Epithelial cell of proximal tubule (primary cell): ENCODE measurements at regions not wholly inside any gene's neighbourhood (a gene's known extent, or its start where the extent isn't known, plus 50 kb on each side); places are given as distances from the start of the nearest gene placed in this dataset.

Source experiments
- DNase-seq: peaks from one replicate; pipeline ENCODE4 v3.0.0-alpha.2; 2011; ENCODE audit warnings: low read depth
- H3K4me3 ChIP-seq: 2 replicates; pipeline ENCODE4 v1.5.1; 2011; ENCODE audit warnings: low read depth, mild to moderate bottlenecking, low read length
- TF ChIP-seq, protein P1 (sequence below): conservative IDR thresholded peaks from 2 replicates; pipeline ENCODE4 v1.5.1; 2012; ENCODE audit warnings: low read depth, mild to moderate bottlenecking, low read length

DNA sequence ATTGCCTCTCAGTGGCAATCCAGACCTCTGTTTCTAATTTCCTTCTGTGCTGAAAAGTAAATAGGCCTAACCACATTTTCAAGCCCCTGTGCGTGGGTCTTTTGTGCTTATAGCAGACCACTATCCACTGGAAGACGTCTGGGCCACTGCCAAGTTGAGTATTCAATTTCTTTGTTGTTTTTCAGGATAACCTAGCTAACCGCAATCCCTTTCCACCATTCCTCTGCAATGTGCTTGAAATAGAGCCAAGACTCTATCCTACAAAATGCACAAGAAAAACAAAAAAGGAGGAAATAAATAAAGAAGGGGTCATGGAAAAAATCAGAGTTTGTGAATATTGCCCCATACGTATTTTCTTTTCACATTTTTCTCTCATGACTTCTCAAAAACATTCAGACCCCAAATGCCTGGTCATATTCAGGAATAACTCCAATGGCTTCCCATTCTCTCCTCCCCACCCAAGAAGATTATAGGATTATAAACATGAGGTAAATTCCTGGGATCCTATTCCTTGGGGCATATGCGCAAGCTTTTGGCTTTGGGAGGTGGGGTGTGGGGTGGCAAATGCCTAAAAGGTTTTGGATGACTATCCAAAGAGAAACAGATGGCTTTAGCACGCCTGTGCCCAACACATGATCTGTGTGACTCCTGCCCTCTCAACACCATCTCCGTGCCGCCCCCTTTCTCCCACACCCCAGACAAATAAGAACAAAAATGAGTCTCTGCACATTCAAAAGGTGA is 217.9 kb upstream of the THBS1 start:
- DNase-seq, result no peak
- TF ChIP-seq, protein P1, sequence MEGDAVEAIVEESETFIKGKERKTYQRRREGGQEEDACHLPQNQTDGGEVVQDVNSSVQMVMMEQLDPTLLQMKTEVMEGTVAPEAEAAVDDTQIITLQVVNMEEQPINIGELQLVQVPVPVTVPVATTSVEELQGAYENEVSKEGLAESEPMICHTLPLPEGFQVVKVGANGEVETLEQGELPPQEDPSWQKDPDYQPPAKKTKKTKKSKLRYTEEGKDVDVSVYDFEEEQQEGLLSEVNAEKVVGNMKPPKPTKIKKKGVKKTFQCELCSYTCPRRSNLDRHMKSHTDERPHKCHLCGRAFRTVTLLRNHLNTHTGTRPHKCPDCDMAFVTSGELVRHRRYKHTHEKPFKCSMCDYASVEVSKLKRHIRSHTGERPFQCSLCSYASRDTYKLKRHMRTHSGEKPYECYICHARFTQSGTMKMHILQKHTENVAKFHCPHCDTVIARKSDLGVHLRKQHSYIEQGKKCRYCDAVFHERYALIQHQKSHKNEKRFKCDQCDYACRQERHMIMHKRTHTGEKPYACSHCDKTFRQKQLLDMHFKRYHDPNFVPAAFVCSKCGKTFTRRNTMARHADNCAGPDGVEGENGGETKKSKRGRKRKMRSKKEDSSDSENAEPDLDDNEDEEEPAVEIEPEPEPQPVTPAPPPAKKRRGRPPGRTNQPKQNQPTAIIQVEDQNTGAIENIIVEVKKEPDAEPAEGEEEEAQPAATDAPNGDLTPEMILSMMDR, result no peak
- no peak overlapping the region for H3K4me3 ChIP-seq

DNA sequence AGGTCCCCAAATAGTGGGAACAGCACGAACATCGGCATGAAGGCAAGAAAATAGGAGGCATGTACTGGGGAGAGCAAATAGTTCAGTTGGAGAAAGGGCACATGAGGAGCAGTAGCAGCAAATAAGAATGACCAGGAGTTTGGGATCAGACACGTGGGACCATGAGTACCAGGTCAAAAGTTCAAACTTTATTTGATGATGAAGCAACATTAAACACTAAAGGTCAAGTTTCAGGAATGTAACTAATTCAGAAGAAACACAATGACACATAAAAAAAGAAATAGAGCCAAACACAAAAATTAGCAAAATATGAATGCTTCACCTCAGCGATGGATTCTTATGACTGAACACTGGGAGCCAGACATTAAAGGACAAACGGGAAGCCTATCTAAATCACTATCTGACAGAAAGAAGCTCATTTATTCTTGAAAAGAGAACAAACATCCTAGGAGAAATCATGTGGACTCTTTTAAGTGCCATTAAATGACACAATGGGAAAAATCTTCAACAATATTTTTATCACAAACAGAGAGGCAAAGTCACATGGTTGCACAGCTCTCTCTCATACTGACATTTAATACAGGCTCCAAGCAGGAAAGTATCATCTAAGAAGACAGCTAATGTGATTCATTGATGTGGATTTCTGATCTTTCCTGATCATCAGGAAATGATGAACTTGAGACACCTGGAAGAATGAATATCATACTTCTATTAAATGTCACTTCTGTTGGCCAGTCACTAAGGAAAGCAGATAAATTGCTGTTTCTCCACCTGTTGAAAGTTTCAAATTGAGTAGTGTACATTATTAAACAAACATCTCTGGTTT is 216.9 kb upstream of the THBS1 start:
- TF ChIP-seq, protein P1, result no peak
- H3K4me3 ChIP-seq, result no peak overlapping the region
- no peak for DNase-seq

DNA sequence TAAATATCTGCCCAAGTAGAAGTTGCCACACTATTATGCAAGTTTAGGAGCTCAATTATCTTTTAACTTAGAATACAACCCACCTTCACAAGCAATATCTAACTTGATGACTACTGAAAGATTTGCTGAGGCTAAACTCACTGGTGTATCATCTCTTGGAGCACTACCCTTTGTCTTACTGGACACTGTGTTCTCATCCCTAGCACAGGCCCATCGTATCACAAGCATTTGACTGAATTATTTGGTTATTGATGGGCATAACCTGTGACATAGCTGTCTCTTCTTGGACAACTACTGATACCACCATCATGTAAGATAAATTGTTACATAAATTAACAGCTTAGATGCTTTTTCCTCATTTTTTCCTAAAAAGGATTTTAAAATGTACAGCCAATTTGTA is 216.2 kb upstream of the THBS1 start:
- no peak overlapping the region for H3K4me3 ChIP-seq
- TF ChIP-seq, protein P1, result no peak
- no peak for DNase-seq

DNA sequence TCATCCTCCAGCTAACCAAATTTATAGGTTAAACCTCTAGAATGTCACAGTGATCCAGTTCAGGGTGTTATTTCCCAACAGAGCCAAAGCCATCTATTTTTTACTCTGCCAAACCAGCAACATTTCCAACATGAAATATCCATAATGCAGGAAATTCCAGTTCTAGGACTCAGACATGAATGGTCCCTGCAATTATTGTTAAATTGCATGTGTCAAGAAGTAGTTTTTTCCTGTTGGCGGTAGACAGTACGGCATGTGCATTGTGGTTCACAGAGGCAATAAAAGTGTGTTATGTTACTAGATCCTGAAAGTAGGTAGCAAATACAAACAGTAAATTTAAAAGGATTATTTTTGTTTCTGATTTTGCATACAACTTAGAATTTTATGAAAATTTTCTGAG is 215.7 kb upstream of the THBS1 start:
- H3K4me3 ChIP-seq, result no peak overlapping the region
- DNase-seq, result no peak
- TF ChIP-seq, protein P1, result no peak

DNA sequence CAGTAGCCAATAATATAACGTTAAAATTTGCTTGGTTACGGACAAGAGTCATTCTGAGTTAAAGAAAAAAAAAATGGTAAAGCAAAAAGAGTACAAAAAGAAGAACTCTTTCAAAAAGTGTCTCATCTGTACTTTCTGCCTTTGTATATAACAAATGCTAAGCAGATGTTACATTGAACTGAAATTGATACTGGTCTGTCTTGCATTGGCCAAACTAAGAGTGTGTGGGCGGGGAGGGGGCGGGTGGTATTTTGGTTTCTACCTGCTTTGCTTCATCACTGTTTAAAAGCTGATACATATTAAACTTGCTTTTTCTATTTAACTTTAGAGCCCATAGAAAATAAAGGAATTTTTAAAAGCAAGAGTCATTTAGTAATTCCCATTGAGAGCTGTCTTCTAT is 215.0 kb upstream of the THBS1 start:
- TF ChIP-seq, protein P1, result no peak
- no peak for DNase-seq
- no peak overlapping the region for H3K4me3 ChIP-seq

DNA sequence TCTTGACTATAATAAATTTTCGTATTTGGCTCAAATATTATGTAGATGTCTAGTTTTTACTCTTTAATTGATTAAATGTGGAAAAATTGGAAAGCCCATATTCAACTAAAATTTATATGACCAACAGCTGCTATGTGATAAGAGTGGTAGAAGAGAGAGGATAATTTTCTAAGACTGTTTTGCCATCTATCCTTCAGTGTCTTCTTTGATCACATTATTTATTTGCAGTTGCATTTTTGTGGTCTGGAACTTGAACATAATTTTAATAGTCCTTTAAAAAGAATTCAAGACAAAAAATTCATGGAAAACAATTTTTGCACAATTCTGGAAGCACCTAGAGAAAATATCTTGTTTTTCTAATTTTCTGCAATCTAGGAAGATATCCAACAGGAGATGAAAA is 213.3 kb upstream of the THBS1 start:
- no peak for DNase-seq
- no peak overlapping the region for H3K4me3 ChIP-seq
- TF ChIP-seq, protein P1, result no peak
